HG03135 (cell line): ENCODE measurements at regions not wholly inside any gene's neighbourhood (a gene's known extent, or its start where the extent isn't known, plus 50 kb on each side); places are given as distances from the start of the nearest gene placed in this dataset.
A peak's percentile ranks its signal among the peaks of the same experiment; 100 is the strongest.

ENCODE experiments used
- ATAC-seq: cut with Tn5 transposase; IDR thresholded peaks from one replicate; pipeline ENCODE4 v1.9.1; 2021; ENCODE audit warnings: mild to moderate bottlenecking, moderate library complexity; ENCODE audit not compliant: unreplicated experiment

DNA sequence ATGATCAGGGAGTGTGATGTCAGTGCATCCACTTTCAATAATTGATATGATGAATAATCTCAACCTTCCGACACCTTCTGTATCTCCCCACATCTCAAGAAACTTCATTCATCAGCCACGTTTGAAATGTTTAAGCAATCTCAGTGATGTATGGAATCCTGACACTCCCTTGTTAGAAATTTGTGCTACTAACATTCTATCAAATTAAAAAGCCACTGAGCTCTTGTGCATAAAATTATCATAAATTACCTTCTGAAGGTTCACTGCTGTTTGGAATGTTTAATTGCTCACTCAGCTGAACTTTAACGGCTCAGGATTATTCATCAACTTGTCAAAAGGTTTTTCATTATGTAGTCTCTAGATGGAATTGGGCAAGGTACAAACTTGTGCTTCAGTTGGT, 108.4 kb upstream of the DPH6 start:
- no peak for ATAC-seq

DNA sequence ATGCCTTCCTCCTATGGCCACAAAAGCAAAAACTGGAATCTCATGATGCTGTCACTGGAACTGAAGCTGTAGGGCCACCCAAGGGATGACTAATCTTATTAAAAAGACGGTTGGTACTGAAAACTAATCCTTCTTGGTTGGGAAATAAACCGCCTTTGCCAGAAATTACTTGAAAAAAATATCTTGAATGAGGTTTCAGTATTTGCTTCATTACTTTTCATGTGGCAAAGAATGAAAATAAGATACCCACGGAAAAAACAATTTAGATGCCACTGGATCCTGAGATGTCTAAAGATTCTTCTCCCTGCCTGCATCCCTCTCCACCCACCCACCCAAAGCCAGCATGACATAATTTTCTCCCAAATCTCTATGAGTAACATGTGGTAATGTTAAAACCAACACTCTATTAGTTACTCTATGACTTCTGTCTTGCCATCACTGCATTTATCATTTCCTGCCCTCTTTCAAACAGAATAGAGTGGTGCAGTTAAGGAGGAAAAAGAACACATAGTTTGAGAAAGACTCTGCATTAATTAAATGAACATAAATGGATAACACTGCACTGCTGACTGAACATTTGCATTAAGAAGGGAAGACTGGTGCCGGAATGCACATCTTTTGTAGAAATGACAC, 111.8 kb upstream of the DPH6 start:
- no peak for ATAC-seq

DNA sequence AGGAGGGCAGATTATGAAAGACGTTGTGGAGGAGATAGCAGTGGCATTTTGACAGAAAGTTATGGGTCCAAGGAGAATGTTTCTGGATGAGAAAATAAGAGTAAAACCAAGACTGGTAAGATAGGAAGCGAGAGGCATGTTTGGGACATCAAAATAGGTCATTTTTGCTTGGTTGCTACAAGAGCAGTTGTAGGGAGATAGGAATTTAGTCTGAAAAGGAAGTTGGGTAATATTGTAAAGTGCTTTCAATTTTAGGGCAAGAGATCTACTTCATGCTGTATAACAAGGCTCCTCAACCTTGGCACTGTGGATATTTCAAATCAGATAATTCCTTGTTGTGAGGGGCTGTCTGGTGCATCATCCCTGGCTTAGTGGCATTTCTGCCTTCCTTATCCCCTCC, 118.0 kb upstream of the DPH6 start:
- ATAC-seq: no peak

DNA sequence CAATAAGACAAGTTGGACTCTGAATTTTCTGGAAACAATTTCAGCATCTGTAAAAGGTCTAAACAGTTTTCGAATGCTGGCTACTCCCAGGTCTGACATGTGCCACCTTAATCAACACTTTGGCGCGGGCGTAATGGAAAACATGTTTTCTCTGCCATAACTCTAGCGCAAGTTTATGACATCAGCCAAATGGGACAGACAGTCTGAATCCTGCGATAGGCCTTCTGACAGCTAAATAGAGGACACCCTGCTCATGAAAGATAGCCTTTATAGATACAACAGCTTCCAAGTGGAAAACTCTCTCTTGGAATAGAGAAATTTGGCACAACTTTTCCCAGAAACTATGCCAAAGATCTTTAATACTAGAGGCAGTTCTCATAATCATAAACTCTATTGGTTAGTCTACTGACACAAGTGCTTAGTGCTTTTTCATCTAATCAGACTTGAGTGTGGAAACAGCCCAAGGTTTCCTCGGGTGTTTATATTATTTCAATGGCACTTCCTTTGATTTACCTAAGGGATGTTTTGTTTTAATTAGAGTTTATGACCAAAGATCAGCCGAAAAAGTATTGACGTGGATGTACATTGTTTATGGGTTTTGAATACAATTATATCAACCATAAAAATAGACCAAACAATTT, 120.1 kb upstream of the DPH6 start:
- ATAC-seq: no peak

- no peak for ATAC-seq
Measured at GRCh38 chr15:35667908-35668307, 121.9 kb upstream of the DPH6 start.

DNA sequence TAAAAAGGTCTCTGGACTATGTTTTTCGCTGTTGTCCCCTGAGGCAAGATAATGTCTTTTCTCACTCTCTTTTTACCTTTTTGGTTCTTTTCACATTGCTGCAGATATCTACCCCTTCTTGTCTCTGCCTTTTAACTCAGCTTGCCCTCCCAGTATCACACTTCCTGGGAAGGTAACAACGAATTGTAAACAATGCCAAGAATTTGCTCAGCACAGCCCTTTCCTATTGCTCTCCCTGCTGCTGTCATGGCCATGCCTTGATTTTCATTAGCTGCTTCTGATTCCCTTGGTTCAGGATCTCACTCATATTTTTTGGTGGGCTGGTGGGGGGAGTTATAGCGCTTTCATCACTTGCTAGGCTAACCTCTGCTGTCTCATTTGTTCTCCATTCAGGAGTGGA, 123.1 kb upstream of the DPH6 start:
- no peak for ATAC-seq

DNA sequence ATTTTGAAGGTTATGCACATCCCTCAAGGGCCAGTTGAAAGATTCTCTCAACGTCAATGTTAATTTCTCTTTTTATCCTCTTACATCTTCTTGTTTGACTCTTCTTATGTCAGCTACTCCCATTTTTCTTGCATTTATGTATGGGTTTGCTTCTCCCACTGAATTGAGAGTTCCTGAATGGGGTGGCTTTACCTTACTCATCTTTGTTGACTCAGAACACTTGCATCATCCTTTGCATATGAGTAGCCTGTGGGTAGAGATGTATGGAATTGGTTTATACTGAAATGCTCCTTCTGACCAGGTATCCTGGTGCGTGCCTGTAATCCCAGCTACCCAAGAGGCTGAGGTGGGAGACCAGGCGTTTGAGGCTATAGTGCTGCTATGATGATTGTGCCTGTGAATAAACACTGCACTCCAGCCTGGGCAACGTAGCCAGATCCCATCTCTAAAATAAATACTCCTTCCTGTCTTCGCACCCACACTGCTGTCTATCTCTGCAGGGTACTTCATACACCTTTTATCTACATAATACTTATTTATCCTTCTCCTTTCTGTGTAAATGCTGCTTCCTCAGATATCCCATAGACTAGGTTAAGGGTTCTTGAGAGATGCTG, 123.6 kb upstream of the DPH6 start:
- no peak for ATAC-seq

- ATAC-seq: no peak
Measured at GRCh38 chr15:35671197-35671596, 125.2 kb upstream of the DPH6 start.

DNA sequence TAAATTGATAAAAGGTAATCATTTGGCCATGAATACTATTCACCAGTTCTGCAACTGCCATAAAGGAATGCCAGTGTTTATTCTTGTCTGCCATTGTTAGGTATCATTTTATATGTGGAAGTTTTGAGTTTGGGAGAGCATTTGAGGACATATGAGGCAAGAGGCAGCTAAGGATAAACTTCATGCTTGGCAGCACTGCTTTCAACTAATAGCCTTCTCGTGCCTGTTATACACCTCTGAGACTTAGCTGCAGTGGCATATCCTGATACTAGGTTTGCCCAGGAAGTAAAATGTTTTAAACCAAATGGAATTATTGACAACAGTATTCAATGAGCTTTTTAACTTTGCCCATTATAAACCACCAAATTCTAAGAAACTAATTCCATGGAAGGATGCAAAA, 126.0 kb upstream of the DPH6 start:
- ATAC-seq: no peak

DNA sequence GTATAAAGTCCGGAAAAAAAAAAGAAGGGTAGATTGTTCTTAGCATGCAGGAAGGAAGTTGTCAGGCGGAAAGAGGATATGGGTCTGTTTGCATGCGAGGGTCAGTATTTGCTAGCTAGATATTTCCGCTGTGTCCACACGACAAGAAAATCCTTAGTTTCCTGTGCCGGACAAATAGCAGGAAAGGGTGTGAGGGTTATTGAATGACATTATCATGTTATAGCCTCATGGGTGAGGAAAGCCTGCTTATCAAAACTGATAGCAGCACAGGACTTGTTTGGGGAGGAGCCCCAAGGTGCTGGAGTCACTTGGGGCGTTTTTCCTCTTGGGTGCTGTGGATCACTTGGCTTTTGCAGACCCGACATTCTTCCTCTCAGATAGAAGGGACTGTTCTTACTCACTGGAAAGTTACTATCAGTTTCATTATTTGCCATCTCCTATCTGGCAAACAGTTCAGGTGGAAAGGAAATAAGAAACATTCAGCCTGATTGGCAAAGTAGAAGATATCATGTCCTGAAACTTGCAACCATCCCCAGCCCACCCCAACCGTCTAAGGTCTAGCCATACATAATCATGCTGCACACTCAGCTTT, 127.2 kb upstream of the DPH6 start:
- ATAC-seq: peak; percentile 64

GRCh38 chr15:35674873-35675781, 129.2 kb upstream of the DPH6 start:
- no peak for ATAC-seq

DNA sequence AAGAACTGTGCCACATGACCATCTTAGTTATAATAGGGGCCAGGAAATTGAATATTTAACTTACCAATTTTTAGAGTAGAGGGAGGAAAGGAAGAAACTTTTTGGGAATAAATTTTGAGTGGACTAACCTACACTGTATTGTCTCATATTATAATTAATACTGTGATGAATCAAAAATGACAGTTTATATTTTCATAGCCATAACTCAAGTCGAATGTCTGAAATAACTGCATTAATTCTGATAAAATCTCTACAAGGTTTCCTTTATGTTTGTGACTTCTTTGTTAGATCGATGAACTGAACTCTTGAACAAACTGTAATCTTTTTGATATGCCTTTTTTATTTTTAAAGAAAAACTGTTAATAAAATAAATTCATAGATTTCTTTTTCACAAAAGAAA, 132.8 kb upstream of the DPH6 start:
- ATAC-seq: no peak

- no peak for ATAC-seq
Measured at GRCh38 chr15:35679186-35679585, 133.2 kb upstream of the DPH6 start.

DNA sequence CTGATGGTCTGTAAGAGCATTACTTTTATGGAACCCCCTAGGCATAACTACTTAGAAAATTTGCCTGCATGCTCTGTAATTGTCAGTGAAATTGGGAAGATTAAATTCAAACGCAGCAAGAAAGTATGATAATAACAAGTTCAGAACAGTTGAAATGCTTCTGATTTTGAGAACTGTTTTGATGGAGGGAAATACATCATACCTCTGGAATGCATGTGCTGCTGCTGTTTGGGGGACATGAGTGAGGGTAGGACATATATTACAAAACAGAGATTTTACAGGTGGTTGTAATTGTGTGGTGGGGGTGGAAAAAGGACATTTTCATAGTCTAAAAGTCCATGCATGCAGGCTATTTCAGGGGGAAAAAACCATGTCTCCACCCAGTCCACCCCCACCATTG, 135.0 kb upstream of the DPH6 start:
- ATAC-seq: no peak

DNA sequence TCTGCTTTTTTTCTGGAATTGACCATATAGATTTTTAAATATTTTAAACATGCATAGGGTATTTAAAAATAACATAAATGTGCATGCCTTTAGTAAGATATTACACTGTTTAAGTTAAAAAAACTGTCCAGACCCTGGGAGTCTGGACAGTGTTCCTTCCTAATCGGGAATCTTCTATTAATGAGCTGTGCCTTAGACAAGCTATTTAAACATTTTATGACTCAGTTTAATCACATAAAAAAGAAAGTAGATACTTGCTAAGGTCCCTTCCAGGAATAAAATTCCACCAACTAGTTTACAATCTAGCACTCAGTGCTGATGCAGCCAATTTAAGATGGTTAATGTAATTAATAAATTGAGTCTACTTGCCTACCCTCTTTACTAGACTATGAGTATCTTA, 140.4 kb upstream of the DPH6 start:
- no peak for ATAC-seq

DNA sequence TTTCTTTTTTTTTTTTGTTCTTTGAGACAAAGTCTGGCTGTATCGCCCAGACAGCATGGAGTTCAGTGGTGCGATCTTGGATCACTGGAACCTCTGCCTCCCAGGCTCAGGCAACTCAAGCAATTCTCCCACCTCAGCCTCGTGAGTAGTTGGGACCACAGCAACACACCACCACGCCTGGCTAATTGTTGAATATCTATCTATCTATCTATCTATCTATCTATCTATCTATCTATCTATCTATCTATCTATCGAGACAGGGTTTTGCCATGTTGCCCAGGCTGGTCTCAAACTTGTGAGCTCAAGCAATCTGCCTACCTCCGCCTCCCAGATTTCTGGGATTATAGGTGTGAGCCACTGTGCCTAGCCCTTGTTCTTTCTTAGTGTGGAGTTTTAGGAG, 143.3 kb upstream of the DPH6 start:
- no peak for ATAC-seq

DNA sequence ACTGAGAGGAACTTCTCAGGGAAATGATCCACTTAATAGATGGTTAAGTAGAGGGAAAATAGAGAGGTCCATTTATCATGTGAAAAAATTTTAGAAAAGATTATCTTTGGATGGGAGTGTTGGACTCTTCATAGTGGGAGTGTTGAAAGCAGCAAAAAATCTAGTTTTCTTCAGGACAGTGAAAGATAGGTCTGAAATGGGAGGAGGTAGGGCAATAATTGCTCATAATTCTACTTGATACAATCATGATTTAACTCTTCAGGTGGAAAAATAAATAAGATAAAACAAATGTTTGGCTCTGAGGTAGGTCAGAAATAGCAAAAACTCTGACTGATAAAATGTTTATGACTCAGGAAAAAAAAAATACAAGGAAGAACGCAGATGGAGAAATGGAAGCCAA, 144.1 kb upstream of the DPH6 start:
- no peak for ATAC-seq

DNA sequence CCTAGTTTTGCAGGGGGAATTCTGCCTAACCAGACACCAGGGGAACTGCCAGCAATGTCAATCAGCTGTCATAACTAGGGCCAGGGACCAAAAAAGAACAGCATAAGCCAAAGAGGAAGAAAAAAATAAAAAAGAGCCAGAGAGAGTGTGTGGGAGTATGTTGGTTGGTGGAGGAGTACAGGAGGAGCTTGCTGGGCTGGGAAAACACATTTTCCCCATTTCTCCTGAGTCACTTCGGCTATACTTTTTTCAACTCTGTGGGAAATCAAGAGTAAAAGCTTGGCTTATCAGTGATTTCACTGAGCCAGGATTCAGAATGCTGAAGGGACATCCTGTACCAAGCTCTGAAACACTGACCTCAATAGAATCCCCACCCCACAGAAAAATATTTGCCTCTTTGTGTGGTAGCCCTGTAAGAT, 144.7 kb upstream of the DPH6 start:
- ATAC-seq: no peak

DNA sequence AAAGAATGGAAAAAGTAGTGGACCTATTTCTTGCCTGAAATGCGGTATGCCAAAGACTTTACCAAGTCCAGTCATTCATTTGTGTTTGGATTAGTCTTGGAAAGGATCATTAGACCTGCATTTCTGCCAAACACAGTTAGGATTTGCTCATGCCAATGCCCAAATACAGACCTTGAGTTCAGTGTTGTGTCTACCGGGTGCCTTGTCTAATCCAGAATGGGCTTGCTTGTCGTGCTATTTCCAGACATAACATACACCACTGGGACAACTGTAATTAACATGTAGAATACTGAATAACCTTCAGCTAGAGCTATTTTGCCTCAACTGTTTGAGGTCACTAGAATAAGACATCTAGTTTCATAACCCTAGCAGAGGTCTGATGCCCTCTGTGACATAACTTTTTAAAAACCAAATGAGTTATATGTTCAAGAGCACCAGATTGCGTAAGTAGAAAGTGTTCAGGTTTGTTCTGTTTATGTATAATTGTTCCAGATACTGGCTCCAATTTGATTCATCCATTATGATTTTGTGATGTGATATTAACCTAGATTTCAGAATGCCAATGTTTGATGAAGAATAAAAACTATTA, 145.3 kb upstream of the DPH6 start:
- no peak for ATAC-seq

DNA sequence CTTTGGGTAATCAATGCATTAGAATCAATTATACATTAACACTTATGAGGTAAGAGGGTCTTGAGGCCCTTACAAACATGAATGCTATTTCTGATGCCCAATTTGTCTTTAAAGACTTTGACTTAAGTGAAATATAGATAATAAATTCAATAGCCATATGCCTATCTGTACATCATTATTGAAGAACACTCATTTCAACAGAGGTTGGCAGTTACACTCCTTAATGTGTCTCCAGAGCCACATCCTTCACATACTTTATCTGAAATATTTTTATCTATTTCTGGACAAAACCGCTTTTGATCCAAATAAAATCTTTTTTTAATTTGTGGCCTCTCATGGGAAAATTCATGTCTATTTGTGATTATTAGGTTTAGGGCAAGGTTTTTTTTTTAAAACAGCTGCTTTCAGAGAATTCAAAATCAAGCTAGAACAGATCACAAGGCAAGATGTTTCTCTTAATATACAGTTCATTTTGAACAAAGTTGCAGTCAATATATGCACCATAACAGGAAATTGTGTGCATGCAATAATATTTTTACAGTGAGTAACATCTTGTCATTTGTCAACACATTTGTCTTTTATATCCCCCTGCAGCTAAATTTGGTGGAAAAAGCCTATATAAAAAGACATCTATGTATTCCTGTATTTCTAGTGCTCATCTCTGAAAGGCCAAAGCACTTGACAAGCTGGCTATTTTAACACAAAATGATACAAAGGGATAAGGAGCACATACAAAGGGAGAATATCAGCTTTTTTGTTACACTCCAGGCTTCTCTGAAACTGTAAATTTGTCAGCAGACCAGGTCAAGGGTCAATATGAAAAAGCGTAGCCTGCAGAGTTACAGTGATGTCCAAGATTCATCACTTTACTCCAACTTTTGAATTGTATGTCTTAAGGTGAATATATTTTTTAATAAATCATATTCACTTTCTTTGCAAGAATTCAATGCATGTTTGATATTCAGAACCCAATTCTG, 146.2 kb upstream of the DPH6 start:
- no peak for ATAC-seq
